Glutamatergic neuron (in vitro differentiated cells): ENCODE measurements at regions not wholly inside any gene's neighbourhood (a gene's known extent, or its start where the extent isn't known, plus 50 kb on each side); places are given as distances from the start of the nearest gene placed in this dataset.

Experiments
- DNase-seq: peaks from one replicate; pipeline ENCODE4 v3.0.0; 2022
- H3K27ac Mint-ChIP-seq: one replicate; pipeline ENCODE4 v1.8.0; 2020; ENCODE audit warnings: mild to moderate bottlenecking, mixed read lengths, inconsistent platforms; ENCODE audit not compliant: unreplicated experiment
- H3K27me3 Mint-ChIP-seq: one replicate; pipeline ENCODE4 v1.8.0; 2020; ENCODE audit warnings: mild to moderate bottlenecking, moderate library complexity, mixed read lengths, inconsistent platforms; ENCODE audit not compliant: unreplicated experiment
- H3K36me3 Mint-ChIP-seq: one replicate; pipeline ENCODE4 v1.8.0; 2020; ENCODE audit warnings: mild to moderate bottlenecking, mixed read lengths, inconsistent platforms; ENCODE audit not compliant: unreplicated experiment
- H3K4me1 Mint-ChIP-seq: one replicate; pipeline ENCODE4 v1.8.0; 2020; ENCODE audit warnings: mild to moderate bottlenecking, low read depth, mixed read lengths, inconsistent platforms; ENCODE audit not compliant: unreplicated experiment
- H3K4me3 Mint-ChIP-seq: one replicate; pipeline ENCODE4 v1.8.0; 2020; ENCODE audit warnings: mild to moderate bottlenecking, mixed read lengths, inconsistent platforms; ENCODE audit not compliant: unreplicated experiment
- H3K9me3 Mint-ChIP-seq: one replicate; pipeline ENCODE4 v1.8.0; 2020; ENCODE audit warnings: mild to moderate bottlenecking, moderate library complexity, mixed read lengths, inconsistent platforms; ENCODE audit not compliant: unreplicated experiment
- CTCF ChIP-seq: fragments of 200-600 bp; sonication (generic); IDR thresholded peaks from one replicate; pipeline ENCODE4 v1.5.0; 2021; ENCODE audit not compliant: partially characterized antibody, unreplicated experiment

GRCh38 chr2:184357033-184357432 lies 241.3 kb upstream of the ZNF804A start:
- Mint-ChIP-seq H3K36me3 (no peaks in the 10 kb centered on the region), H3K9me3 (no peaks in the 10 kb centered on the region), H3K4me1 (no peaks in the 10 kb centered on the region), H3K27me3 (no peaks in the 10 kb centered on the region), H3K27ac (no peak overlapping the region), H3K4me3 (no peak overlapping the region)
- TF ChIP-seq CTCF, result no peak
- no peak for DNase-seq

- H3K36me3 Mint-ChIP-seq, result no peaks in the 10 kb centered on the region
- TF ChIP-seq CTCF, result no peak
- DNase-seq, result no peak
- H3K27me3 Mint-ChIP-seq, result no peaks in the 10 kb centered on the region
- H3K27ac Mint-ChIP-seq, result no peak overlapping the region
- H3K9me3 Mint-ChIP-seq, result no peaks in the 10 kb centered on the region
- H3K4me1 Mint-ChIP-seq, result no peaks in the 10 kb centered on the region
- H3K4me3 Mint-ChIP-seq, result no peak overlapping the region
These were observed 238.9 kb upstream of the ZNF804A start for GRCh38 chr2:184359379-184359778.

- no peak for TF ChIP-seq CTCF
- Mint-ChIP-seq H3K27ac (no peak overlapping the region), H3K9me3 (no peaks in the 10 kb centered on the region), H3K4me3 (no peak overlapping the region), H3K27me3 (no peaks in the 10 kb centered on the region), H3K36me3 (no peaks in the 10 kb centered on the region), H3K4me1 (no peaks in the 10 kb centered on the region)
- no peak for DNase-seq
These were observed 235.1 kb upstream of the ZNF804A start for GRCh38 chr2:184363213-184363612.

- no peaks in the 10 kb centered on the region for H3K27me3 Mint-ChIP-seq
- TF ChIP-seq CTCF, result no peak
- H3K36me3 Mint-ChIP-seq, result no peaks in the 10 kb centered on the region
- H3K9me3 Mint-ChIP-seq, result no peaks in the 10 kb centered on the region
- H3K27ac Mint-ChIP-seq, result no peak overlapping the region
- no peaks in the 10 kb centered on the region for H3K4me1 Mint-ChIP-seq
- H3K4me3 Mint-ChIP-seq, result no peak overlapping the region
- DNase-seq, result no peak
These were observed 231.1 kb upstream of the ZNF804A start for GRCh38 chr2:184367211-184367610.

GRCh38 chr2:184369307-184369706 lies 229.0 kb upstream of the ZNF804A start:
- DNase-seq, result no peak
- Mint-ChIP-seq H3K36me3 (no peaks in the 10 kb centered on the region), H3K9me3 (no peaks in the 10 kb centered on the region), H3K4me3 (no peak overlapping the region), H3K27me3 (no peaks in the 10 kb centered on the region), H3K4me1 (no peaks in the 10 kb centered on the region), H3K27ac (no peak overlapping the region)
- TF ChIP-seq CTCF, result no peak
